SK-N-SH (cell line): ENCODE measurements at regions not wholly inside any gene's neighbourhood (a gene's known extent, or its start where the extent isn't known, plus 50 kb on each side); places are given as distances from the start of the nearest gene placed in this dataset.

Source experiments
- CTCF ChIP-seq: fragments of 200-600 bp; sonication (generic); IDR thresholded peaks from 2 replicates; pipeline ENCODE4 v1.6.1; 2017; ENCODE audit warnings: antibody characterized with exemption, mild to moderate bottlenecking, moderate library complexity
- EP300 ChIP-seq, 2 experiments: IDR thresholded peaks; 2 replicates each; pipeline versions ENCODE4 v1.4.0 to v1.6.1; 2012; ENCODE audit warnings: borderline replicate concordance in 1 of 2, low read depth in 1 of 2, low read length in 1 of 2
- EZH2phosphoT487 ChIP-seq: fragments of 200-600 bp; sonication (generic); IDR thresholded peaks from 2 replicates; pipeline ENCODE4 v1.6.1; 2017; ENCODE audit warnings: low read depth, mixed run types, mild to moderate bottlenecking, antibody characterized with exemption, moderate library complexity, borderline replicate concordance
- GABPA ChIP-seq: IDR thresholded peaks from 2 replicates; pipeline ENCODE4 v1.4.0; 2012; ENCODE audit warnings: low read depth, mild to moderate bottlenecking
- PBX3 ChIP-seq: IDR thresholded peaks from 2 replicates; pipeline ENCODE4; 2012
- RFX5 ChIP-seq: IDR thresholded peaks from 2 replicates; pipeline ENCODE4 v1.6.1; 2012; ENCODE audit warnings: mild to moderate bottlenecking, improper control_type of control experiment, low read length
- TAF1 ChIP-seq: IDR thresholded peaks from 2 replicates; pipeline ENCODE4 v1.6.1; 2012; ENCODE audit warnings: low read depth, mild to moderate bottlenecking, low read length, moderate library complexity, borderline replicate concordance
- USF2 ChIP-seq: fragments of 150-350 bp; IDR thresholded peaks from 2 replicates; pipeline ENCODE4 v1.6.1; 2017; ENCODE audit warnings: antibody characterized with exemption, low read length, low read depth, borderline replicate concordance
- YY1 ChIP-seq: IDR thresholded peaks from 2 replicates; pipeline ENCODE4 v1.4.0; 2012; ENCODE audit warnings: low read depth, mild to moderate bottlenecking

- TF ChIP-seq CTCF = no peak
- TF ChIP-seq USF2 = no peak
- TF ChIP-seq PBX3 = no peak
- no peak for TF ChIP-seq YY1
- TF ChIP-seq TAF1 = no peak
- no peak for TF ChIP-seq GABPA
- no peak for TF ChIP-seq EP300 (IDR thresholded peaks at IDR 0.05; ENCODE audit: borderline replicate concordance in 1 of 2, low read depth in 1 of 2, low read length in 1 of 2)
- TF ChIP-seq RFX5 = no peak
- TF ChIP-seq EZH2phosphoT487 = no peak
Measured at GRCh38 chrX:94758130-94758529, 1084.1 kb downstream of the FAM133A start.
